ENCODE measurements at regions not wholly inside any gene's neighbourhood (a gene's known extent, or its start where the extent isn't known, plus 50 kb on each side); places are given as distances from the start of the nearest gene placed in this dataset.

DNA sequence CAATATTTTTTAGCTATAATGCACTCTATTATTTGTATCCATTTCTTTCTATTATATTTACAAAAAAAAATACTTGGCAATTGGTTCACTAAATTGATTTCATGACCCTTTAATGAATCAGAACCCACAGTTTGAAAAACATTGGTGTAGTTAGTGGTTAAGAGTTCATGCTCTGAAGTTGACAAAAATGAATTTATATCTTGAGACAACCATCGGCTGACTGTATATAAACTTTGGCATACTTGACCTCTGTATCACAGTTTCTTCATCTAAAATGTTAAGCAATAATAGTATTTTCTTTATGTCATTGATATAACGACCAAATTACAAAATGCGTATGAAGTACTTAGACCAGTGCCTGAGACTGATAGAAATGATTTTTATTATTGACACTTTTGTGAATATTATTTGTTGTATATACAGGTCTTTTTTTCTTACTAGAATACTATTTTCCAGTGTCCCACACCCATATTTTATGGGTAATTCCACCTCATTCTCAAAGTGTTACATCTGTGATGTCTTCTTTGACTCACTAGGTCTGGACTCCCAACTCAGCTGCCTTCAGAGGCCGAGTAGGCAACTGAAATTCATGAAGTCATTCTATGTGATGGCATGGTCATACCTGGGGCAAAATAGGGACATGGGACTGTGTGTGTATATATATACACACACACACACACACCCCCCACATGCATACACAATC, 459.2 kb downstream of the RFPL4B start:
- Histone ChIP-seq H4K20me1 (ENCODE audit: insufficient read depth) (no peaks in the 10 kb centered on the region), H3K79me2 (ENCODE audit: insufficient read depth, low read length) (no peaks in the 10 kb centered on the region), H3K4me2 (ENCODE audit: low read length) (no peak overlapping the region), H3K27ac (ENCODE audit: low read depth, low read length) (no peak overlapping the region), H2AFZ (ENCODE audit: low read depth, low read length, poor library complexity, severe bottlenecking) (no peak overlapping the region), H3K9ac (ENCODE audit: low read length) (no peak overlapping the region), H3K4me1 (ENCODE audit: control insufficient read depth in 1 of 2, insufficient read depth in 2 of 2, low read length in 2 of 2) (peaks cover 3 to 6% of the 10 kb centered on the region in 2 experiments; a peak in 2 of 4 replicates), H3K27me3 (ENCODE audit: insufficient read depth, low read length) (no peaks in the 10 kb centered on the region), H3K9me3 (ENCODE audit: control insufficient read depth in 1 of 2, insufficient read depth in 1 of 2, low read depth in 1 of 2, low read length in 2 of 2) (no peaks in the 10 kb centered on the region), H3K36me3 (ENCODE audit: control insufficient read depth in 1 of 2, insufficient read depth in 2 of 2, low read length in 2 of 2) (no peaks in the 10 kb centered on the region), H3K9me2 (ENCODE audit: insufficient read depth) (no peaks in the 10 kb centered on the region), H3K4me3 (replicated peaks in 1 of 2; ENCODE audit: low read depth in 1 of 2, low read length in 2 of 2) (no peak overlapping the region)
- no TSS peak for BruUV-seq (replicated peaks)
- ATAC-seq (no peak), DNase-seq (ENCODE audit: low read depth, low spot score) (no peak)
- intact Hi-C loops (cut with micrococcal nuclease), result no loop called here
- ChIA-PET CTCF (no interaction called here), RAD21 (ENCODE audit: low non-redundant PET in 1 of 2, low total read pairs in 2 of 2, uncharacterized antibody in 2 of 2, unreplicated experiment in 2 of 2) (no interaction called here), POLR2A (no interaction called here)
- TF ChIP-seq EGR1 (IDR thresholded peaks at IDR 0.05; ENCODE audit: low read depth) (no peak), FOSL1 (IDR thresholded peaks at IDR 0.05; ENCODE audit: low read depth) (no peak), POLR2A (IDR thresholded peaks at IDR 0.05; ENCODE audit: borderline replicate concordance, extremely low read depth, insufficient read depth, insufficient read length) (no peak), POLR2AphosphoS5 (IDR thresholded peaks at IDR 0.05; ENCODE audit: low read depth, low read length) (no peak), EZH2phosphoT487 (IDR thresholded peaks at IDR 0.05; ENCODE audit: borderline replicate concordance) (no peak), CBX3 (IDR thresholded peaks at IDR 0.05; ENCODE audit: low read depth) (no peak), CEBPB (IDR thresholded peaks at IDR 0.05; ENCODE audit: low read depth) (no peak), SP1 (IDR thresholded peaks at IDR 0.05; ENCODE audit: low read depth) (no peak), YY1 (IDR thresholded peaks at IDR 0.05; ENCODE audit: extremely low read depth, insufficient replicate concordance, low read depth, low read length) (no peak), SRF (IDR thresholded peaks at IDR 0.05; ENCODE audit: low read depth) (no peak), ZNF274 (IDR thresholded peaks at IDR 0.05; ENCODE audit: low read depth, low read length) (no peak), EZH2 (IDR thresholded peaks at IDR 0.05) (no peak)
- TF ChIP-seq, protein P1, sequence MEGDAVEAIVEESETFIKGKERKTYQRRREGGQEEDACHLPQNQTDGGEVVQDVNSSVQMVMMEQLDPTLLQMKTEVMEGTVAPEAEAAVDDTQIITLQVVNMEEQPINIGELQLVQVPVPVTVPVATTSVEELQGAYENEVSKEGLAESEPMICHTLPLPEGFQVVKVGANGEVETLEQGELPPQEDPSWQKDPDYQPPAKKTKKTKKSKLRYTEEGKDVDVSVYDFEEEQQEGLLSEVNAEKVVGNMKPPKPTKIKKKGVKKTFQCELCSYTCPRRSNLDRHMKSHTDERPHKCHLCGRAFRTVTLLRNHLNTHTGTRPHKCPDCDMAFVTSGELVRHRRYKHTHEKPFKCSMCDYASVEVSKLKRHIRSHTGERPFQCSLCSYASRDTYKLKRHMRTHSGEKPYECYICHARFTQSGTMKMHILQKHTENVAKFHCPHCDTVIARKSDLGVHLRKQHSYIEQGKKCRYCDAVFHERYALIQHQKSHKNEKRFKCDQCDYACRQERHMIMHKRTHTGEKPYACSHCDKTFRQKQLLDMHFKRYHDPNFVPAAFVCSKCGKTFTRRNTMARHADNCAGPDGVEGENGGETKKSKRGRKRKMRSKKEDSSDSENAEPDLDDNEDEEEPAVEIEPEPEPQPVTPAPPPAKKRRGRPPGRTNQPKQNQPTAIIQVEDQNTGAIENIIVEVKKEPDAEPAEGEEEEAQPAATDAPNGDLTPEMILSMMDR (IDR thresholded peaks at IDR 0.05 in 2 of 3, conservative IDR thresholded peaks at IDR 0.05 in 1 of 3; ENCODE audit: borderline replicate concordance in 1 of 3, insufficient read depth in 1 of 3, low read depth in 2 of 3, low read length in 2 of 3), result no peak
- TF ChIP-seq, protein P2, sequence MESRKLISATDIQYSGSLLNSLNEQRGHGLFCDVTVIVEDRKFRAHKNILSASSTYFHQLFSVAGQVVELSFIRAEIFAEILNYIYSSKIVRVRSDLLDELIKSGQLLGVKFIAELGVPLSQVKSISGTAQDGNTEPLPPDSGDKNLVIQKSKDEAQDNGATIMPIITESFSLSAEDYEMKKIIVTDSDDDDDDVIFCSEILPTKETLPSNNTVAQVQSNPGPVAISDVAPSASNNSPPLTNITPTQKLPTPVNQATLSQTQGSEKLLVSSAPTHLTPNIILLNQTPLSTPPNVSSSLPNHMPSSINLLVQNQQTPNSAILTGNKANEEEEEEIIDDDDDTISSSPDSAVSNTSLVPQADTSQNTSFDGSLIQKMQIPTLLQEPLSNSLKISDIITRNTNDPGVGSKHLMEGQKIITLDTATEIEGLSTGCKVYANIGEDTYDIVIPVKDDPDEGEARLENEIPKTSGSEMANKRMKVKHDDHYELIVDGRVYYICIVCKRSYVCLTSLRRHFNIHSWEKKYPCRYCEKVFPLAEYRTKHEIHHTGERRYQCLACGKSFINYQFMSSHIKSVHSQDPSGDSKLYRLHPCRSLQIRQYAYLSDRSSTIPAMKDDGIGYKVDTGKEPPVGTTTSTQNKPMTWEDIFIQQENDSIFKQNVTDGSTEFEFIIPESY (IDR thresholded peaks at IDR 0.05; ENCODE audit: extremely low read depth, insufficient replicate concordance, low read length), result no peak
- TF ChIP-seq, protein P3, sequence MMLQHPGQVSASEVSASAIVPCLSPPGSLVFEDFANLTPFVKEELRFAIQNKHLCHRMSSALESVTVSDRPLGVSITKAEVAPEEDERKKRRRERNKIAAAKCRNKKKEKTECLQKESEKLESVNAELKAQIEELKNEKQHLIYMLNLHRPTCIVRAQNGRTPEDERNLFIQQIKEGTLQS (IDR thresholded peaks at IDR 0.05), result no peak
